ENCODE measurements at regions not wholly inside any gene's neighbourhood (a gene's known extent, or its start where the extent isn't known, plus 50 kb on each side); places are given as distances from the start of the nearest gene placed in this dataset.

DNA sequence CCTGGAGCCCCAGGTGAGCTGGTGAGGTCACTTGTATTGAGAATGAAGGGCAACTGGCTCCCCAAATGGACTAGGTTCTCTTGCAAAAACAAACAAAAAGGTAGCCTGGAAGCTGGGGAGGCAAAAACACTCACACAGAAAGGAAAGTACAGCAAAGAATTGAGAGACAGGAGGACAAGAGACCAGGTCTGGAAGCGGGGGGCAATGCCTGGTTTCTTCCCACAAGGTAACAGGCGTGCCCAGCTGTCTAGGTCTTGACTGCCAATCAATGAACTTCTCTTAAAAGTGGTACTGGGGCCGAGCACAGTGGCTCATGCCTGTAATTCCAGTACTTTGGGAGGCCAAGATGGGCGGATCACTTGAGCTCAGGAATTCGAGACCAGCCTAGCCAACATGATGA lies 356.4 kb upstream of the TSHZ3 start:
- no peak for DNase-seq (ENCODE audit: low read depth, low spot score)

DNA sequence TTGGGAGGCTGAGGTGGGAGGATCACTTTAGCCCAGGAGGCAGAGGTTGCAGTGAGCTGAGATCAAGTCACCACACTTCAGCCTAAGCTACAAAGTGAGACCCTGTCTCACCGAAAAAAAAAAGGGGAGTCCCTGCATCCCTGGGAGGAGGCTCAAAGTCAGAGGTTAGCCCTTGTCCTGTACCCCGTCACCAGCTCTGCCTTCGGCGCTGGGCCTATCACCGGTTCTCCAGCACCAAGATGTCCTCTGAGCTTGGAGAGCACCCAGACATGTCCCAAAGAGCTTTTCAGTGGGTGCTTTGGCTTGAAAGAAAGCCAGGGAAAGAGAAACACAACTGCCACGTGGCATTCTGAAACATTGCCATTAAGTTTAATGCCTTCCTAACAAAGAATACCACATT lies 356.9 kb upstream of the TSHZ3 start:
- no peak for DNase-seq (ENCODE audit: low read depth, low spot score)

DNA sequence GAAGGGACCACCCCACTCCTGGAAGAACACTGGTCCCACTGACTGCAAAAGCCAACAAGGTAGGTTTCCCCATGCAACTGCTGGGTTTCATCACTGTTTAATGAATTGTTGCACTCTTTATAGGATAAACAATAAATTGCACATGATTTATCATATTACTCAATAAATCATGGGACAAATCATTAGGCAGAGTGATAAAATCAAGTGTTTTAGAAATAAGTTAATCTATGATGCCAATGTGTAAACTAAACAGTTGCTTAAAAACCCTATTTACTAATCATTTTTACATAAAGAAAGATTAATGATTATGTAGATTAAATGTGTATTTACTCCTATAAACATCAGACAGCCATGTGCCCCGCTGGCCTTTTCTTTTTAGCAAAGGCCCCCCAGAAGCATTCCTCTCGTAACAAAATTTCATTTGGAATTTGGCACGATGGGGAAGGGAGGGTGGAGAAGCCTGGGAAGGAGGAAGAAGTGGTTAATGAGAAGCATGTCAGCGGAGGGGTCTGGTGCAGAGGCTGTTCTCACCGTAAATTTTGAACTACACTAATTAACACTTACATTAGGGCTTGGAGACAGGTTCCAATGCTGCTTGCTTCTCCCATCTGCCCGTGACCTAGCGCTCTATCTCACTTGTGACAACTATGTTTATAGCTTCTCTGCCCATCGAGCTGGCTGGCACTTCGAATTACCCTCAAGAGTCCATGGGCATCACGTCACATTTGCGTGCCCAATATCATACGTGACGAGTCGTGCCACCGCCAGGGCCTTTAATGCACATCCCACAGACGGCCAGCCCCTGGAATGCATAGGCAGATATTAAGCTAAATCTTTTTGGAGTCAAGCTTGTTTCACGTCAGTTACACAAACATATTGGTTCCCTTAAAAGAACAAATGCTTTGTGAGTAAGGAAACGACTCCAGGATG lies 357.7 kb upstream of the TSHZ3 start:
- DNase-seq (ENCODE audit: low read depth, low spot score): no peak

DNA sequence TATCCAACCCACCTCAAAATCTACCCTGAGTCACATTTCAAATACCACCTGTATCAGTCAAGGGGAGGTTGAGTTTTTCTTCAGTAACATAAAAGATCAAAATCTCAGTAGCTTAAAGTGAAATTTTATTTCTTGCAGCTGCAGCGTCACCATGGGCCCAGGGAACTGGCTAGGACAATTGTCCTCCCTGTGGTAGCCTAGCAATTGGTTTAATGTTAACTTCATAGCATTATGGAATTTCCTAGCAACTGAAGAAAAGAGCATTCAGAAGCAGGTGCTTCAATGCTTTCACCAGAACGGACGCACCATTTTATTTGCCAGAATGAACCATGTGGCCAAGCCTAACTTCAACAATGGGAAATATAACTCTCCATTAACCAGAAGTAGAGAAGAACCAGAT lies 359.3 kb upstream of the TSHZ3 start:
- DNase-seq (ENCODE audit: low read depth, low spot score): no peak

DNA sequence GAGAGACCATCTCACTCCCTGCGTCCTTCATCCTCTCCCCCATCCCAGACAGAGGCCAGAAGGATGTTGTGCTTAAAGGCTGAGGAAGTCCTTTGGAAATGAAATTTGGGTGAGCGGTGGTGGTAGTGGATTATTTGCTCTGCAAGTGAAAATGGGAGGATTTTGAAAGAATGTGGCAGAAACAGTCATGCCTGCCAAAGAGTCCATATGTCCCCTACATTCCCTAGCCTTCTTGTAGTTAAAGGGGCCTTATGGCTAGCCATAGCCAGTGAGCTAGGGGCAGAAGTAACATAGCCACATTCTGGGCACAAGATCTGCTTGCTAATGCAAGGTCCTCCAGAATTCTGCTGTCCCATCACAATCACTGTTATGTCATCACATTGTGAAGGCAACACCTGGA lies 360.2 kb upstream of the TSHZ3 start:
- no peak for DNase-seq (ENCODE audit: low read depth, low spot score)

DNA sequence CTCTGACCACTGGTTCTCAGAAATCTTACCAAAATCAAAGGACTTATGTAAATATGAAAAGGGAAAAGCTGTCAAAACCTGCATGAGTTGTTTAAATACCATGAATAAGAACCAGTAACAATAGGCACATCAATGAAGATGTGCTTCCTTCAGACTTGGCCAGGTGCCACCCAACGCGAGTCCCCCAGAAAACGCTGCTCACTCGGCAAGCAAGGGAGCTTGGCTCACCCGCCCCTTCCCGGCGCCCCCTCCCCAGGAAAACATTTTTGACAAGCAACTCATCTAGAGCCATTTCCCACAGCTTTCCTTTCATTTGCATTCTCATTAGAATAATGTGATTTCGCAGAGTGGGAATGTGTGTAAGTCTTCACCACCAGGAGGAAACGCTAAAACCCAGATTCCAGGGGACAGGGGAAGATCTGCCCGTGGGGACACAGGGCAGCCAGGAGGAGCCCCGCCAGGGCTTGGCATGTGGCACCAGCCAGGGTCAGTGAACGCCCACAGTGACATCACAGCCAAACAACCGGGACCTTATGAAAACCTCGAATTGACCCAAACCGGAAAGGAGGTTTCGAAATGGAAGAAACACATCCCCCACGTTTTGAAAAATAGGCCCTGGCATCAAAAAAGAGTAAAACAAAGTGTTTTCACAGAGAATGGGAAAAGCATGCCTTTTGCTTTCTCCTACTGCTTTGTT lies 366.2 kb upstream of the TSHZ3 start:
- DNase-seq (ENCODE audit: low read depth, low spot score): no peak

DNA sequence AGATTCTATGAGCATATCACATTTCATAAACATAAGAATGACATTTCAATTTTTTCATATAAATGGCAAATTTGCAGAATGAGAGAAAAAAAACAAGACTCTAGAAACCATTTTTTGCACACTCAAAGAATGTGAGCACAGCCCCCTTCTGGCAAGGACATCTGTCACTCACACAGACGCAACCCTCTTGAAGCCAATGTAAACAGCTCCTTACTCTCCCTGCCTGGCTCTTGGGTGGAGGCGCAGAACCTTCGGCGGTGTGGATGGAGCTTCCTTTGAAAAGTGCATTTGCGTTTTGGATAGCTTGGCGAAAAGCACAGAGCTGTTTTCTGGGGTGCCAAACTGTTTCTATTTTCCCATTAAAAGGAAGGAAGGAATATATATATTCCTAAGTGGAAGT lies 367.6 kb upstream of the TSHZ3 start:
- DNase-seq (ENCODE audit: low read depth, low spot score): no peak

DNA sequence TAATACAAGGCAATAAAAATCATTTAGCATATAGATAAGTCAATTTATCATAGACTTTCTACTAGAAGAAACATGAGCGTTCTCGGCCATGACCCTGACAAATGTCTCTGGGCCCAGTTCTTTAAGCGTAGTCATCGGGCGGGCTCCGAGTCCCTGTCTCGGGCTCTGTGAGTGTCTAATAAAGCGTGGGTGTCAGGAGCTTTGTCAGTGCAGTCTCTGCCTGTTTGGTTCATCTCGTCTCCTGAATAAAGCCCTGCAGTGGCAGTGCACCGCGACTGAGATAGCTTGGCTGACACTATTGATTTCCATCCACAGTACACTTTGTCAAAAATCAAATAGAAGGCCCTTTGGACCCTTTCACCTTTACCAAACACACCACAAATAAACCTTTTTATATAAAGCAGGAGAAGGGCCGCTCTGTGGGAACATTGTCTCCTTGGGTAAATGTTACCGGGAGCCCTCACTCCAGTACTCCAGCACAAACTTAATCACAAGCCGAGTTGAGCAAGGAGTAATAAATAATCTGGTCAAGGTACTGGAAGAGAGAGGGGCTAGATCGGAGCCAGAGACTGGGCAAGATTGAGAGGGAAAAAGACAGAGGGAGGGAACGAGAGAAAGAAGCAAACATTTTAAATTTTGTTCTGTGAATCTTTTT lies 368.2 kb upstream of the TSHZ3 start:
- no peak for DNase-seq (ENCODE audit: low read depth, low spot score)

DNA sequence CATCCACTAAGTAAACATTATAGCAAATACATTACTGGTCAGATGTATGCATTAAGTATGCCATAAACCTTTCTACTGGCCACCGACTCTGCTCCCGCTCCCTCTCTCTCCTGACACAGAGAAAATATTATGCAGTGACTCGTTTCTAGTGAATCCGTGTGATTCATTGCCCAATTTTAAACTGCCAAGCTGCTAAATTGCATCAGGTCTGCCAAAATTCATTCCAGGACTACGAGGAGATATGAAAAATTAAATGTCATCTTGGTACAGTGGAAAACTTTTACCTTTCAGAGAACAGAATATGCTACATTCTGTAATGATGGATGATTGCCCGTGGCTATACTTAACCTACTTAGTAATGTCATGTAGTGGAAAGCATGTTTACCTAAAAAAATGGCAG lies 368.8 kb upstream of the TSHZ3 start:
- no peak for DNase-seq (ENCODE audit: low read depth, low spot score)

DNA sequence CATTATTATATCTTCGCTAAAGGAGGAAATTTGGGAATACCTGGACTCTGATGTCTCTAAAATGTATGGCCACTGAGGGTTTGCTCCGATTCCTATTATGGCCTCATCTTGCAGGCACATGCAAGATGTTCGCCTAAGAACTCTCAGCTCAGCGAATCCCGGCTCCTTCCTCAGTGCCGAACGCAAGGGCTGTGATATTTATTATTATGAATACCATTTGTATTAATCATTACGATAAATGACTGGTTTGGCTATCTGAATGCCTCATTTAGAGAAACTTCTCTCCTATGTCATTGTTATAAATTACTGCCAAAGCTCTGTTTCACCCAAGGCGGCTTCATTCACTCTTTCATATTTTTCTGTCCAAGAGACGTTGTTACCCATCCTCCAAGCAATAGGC lies 369.7 kb upstream of the TSHZ3 start:
- DNase-seq (ENCODE audit: low read depth, low spot score): no peak

DNA sequence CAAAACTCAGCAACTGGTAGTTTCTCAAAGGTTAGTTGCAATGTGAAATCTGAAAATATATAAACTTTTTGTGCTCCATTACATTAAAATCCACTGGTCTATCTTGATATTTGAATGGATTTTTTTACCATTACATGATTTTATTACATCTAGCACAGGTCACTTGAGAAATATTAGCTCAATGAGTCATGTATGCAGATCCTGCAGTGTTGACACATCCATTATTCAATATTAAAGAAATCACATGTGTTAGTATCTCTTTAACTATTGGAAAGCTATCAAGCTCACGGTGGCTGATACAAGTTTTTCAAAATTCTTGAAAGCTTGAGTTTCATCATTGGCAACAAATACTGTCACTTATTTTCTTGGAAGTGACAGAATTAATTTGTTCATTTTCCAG lies 373.9 kb upstream of the TSHZ3 start:
- no peak for DNase-seq (ENCODE audit: low read depth, low spot score)

DNA sequence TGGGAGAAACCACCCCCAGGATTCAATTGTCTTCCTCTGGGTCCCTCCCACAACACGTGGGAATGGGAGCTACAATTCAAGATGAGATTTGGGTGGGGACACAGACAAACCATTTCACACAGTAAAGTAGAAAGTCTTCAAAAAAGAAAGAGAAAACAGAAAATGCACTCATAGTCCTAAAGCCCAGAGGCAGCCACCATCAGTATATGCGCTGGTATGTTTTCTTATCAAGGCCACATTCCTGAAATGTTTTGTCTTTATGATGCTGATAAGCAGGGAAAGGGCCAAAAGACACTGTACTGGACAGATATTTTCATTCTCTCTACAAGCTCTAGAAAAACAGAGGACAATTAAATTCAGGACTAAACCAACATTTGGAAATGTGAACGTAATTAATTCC lies 375.8 kb upstream of the TSHZ3 start:
- no peak for DNase-seq (ENCODE audit: low read depth, low spot score)

DNA sequence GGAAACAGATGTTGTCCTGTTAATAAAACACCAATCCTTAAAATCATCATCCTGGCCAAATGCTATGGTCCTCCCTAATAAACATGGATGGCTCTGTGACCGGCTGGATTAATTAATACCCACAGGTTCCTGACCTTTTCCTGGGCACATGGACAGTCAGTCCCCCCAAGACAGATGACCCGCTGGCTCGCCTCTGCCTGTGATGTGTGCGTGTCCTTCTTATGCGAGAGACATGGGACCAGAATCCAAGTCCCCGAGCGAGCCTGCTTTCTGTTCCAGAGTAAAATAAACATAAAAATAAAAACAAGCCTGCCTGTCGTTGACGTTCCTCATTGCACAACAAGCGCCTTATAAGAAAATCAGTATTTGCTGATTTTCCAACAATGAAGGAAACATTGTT lies 378.3 kb upstream of the TSHZ3 start:
- DNase-seq (ENCODE audit: low read depth, low spot score): no peak

DNA sequence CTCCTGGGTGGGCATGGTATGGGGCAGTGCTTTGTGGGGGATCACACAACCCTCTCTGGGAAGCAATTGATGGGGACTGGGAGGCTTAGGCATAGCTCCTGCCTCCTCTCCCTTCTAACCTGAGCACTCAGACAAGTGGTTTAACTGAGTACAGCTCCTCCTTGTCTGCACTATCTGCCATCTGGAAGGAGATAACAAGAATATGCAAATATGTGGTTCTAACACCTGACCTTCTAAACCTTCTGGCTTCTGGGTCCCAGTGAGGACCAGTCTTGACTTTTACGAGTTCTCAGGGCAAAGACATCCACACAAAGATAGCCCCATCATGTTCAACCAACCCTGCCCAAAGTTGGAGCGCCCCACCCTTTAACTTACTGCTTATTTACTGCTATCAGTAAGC lies 381.0 kb upstream of the TSHZ3 start:
- DNase-seq (ENCODE audit: low read depth, low spot score): no peak

DNA sequence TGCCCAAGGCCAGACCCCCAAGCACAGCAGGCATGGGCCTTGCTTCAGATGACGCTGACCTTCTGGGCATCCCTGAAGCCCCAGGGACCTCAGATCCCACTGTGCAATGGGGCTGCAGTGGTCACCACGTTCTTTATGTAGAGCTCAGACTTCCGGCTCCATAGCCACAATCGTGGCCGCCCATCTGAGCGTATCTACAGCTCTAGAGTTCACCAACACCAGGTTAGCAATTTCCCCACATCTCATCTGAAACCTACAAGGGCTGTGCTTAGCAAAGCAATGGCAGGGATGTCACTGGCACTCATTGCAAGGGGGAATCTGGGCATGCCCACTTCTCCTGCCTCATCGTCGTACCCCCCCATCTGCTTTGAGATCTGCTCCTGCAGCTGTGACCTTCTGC lies 384.4 kb upstream of the TSHZ3 start:
- DNase-seq (ENCODE audit: low read depth, low spot score): no peak

DNA sequence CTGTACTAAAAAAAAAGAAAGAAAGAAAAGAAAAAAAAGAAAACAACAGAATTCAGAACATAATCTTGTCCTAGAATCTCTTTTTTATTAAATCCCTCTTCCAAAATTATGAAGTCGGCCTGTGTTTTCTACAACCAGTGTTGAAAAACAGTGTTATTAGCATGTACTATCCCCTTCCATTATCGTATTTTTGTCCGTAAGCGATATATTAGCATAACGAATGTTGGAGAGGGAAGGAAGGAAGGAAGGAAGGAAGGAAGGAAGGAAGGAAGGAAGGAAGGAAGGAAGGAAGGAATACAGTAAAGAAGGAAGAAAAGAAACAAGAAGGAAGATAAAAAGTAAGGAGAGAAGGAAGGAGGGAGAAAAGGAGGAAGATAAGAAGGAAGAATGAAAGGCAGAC lies 393.0 kb upstream of the TSHZ3 start:
- no peak for DNase-seq (ENCODE audit: low read depth, low spot score)

DNA sequence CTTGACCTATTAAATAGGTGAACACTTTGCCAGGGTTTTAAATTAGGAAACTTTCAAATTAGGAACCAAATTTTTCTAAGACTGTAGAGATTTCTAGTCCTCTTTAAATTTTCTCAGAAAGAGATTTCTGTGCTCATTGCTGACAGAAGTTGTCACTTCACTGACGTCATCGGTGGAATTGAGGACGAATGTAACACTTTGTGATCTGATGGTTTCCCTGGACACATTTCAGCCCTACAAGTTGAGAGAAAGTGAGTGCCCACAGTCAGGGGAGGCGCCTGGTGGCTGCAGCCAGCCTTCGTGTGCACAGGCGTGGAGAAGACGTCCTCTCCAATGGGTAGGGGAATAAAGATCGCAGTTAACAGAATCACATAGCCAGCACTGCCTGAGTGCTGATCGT lies 396.5 kb upstream of the TSHZ3 start:
- no peak for DNase-seq (ENCODE audit: low read depth, low spot score)

DNA sequence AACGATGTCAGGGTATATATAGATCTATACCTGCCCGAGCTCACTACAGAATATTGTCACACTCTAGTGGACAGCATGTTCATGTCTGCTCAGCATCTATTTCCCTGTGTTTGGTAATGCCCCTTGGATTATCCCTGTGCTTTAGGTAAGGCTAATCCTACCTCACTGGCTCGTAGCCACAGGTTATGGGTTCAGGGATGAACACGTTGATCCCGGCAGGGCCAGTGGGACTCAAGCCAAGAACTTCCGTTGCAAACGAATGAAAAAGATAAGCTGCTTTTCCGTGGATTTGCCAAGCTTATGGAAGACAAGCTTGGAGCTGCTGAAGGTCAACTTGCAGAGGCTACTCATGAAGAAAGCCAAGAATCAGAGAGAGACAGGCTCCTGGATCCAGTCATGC lies 400.0 kb upstream of the TSHZ3 start:
- DNase-seq (ENCODE audit: low read depth, low spot score): no peak

DNA sequence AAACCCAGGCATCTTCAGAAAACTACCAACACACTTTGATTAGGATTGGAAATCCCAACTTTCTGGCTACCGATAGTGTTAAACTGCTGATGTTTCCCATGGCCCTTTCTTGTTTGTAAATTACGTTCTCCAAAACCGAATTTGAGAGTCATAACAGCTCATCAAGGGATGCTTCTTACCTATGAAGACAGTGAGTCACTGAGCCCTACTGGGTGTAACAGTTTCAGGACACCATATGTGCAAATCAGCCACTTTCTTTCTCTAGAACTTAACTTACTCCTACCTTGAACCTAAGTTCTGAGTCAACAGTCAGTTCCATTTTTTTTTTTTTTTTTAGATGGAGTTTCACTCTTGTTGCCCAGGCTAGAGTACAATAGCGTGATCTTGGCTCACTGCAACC lies 410.1 kb upstream of the TSHZ3 start:
- no peak for DNase-seq (ENCODE audit: low read depth, low spot score)

DNA sequence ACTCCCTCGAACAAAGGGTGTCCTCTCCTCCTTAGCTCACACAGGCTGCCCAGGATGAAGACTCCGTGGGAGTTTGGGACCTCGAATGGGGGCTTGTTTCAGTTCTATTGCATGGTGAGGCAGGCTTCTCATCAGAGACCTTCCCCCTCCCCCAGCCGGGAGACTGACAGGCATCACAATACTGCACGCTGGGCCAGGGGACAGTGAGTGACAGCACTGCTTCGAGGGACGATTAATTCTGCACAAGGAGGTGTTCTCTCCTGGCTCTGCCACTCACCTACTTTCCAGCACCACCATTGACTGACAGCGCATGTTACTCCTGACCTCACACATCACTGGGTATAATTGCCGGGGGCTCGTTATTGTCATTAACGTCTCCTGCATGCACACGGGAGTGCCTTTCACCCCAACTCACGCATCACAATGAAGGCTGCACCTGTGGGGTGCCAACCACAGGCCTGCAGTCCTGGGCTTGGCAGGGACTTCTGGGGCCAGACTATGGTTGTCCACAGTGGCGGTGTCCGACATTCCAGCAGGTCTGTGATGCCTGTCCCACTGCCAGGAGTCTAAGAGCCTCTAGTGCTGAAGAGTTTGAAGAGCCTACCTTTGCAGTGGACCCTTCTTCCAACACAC lies 412.2 kb upstream of the TSHZ3 start:
- no peak for DNase-seq (ENCODE audit: low read depth, low spot score)

DNA sequence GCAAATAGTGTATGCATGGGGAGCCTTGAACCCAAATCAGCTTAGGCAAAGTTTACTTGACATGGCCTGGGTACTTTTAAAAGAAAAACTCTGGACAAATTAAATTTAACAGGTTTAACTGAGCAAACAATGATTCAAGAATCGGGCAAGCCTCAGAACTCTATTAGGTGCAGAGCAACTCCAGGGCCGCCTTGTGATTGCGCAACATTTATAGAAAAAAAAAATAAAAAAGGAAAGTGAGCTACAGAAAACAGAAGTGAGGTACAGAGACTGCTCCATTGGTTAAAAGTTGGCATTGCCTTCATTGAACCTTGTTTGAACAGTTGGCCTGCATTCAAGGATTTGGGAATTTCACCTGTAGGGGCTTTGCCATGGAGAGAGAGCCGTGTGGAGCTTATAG lies 421.0 kb upstream of the TSHZ3 start:
- no peak for DNase-seq (ENCODE audit: low read depth, low spot score)

DNA sequence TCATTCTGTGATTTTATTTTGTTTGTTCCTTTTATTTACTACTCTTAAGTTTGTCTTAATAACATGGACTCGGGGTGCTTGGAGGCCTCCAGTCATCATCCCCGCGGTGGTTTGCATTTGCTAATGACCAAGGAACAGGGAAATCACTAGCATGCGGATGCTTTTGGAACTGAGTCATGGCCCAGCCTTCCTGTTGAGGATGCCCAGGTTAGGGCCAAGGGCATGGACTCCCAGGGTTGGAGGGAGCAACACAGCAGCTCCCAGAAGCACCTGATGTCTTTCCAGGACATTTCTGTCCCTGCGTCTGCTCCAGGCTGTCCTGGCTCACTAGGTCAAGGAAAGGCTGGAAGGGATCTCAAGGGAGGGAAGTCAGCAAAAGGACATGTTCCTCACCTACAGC lies 423.7 kb upstream of the TSHZ3 start:
- DNase-seq (ENCODE audit: low read depth, low spot score): no peak

Data from pulmonary artery endothelial cell (primary cell).